ENCODE measurements at regions not wholly inside any gene's neighbourhood (a gene's known extent, or its start where the extent isn't known, plus 50 kb on each side); places are given as distances from the start of the nearest gene placed in this dataset.

DNA sequence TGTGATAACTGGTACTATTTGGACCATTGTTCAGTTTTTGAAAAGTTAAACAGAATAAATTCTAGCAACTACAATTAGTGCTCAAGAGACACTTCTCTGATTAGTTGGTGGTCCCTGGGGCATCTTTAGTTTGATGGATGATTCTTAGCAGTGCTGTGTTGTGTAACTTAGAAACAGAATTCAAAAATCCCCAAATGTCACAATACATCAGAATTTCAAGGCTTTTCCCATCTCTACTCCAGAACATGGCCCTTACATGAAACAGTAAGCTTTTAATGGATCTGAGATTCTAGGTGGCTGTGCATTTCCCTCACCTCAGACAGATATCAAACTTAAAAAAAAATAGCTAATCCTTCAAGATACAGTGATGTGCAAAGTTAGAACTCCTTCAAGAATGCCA, 104.4 kb upstream of the CXCL13 start:
- TF ChIP-seq, protein P1, sequence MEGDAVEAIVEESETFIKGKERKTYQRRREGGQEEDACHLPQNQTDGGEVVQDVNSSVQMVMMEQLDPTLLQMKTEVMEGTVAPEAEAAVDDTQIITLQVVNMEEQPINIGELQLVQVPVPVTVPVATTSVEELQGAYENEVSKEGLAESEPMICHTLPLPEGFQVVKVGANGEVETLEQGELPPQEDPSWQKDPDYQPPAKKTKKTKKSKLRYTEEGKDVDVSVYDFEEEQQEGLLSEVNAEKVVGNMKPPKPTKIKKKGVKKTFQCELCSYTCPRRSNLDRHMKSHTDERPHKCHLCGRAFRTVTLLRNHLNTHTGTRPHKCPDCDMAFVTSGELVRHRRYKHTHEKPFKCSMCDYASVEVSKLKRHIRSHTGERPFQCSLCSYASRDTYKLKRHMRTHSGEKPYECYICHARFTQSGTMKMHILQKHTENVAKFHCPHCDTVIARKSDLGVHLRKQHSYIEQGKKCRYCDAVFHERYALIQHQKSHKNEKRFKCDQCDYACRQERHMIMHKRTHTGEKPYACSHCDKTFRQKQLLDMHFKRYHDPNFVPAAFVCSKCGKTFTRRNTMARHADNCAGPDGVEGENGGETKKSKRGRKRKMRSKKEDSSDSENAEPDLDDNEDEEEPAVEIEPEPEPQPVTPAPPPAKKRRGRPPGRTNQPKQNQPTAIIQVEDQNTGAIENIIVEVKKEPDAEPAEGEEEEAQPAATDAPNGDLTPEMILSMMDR (tag by site-specific recombination; IDR thresholded peaks at IDR 0.05): no peak
- TF ChIP-seq YY1 (tag by site-specific recombination; IDR thresholded peaks at IDR 0.05) (no peak), ZBTB7A (tag by site-specific recombination; IDR thresholded peaks at IDR 0.05; ENCODE audit: low read depth) (no peak), ZNF341 (tag by site-specific recombination; IDR thresholded peaks at IDR 0.05; ENCODE audit: low read depth) (no peak)
